HepG2 (cell line): ENCODE measurements at regions not wholly inside any gene's neighbourhood (a gene's known extent, or its start where the extent isn't known, plus 50 kb on each side); places are given as distances from the start of the nearest gene placed in this dataset.

Experiments used
- AGO1 ChIP-seq: fragments of 200-400 bp; formaldehyde crosslinking; IDR thresholded peaks from 2 replicates; pipeline ENCODE4 v1.6.1; 2017; ENCODE audit warnings: mild to moderate bottlenecking, low read depth, low read length, moderate library complexity; ENCODE audit not compliant: poor library complexity, severe bottlenecking
- AHR ChIP-seq: IDR thresholded peaks from 2 replicates; pipeline ENCODE4 v1.6.1; 2018; ENCODE audit warnings: missing genetic modification reagents, missing compliant biosample characterization
- ATM ChIP-seq: fragments of 450-650 bp; IDR thresholded peaks from 2 replicates; pipeline ENCODE4 v1.7.1; 2017; ENCODE audit warnings: mild to moderate bottlenecking, borderline replicate concordance
- CCAR2 ChIP-seq: fragments of 200-400 bp; formaldehyde crosslinking; optimal IDR thresholded peaks from 2 replicates; pipeline ENCODE3; 2018; ENCODE audit warnings: low read depth, mild to moderate bottlenecking, low read length, moderate library complexity
- CHD2 ChIP-seq: IDR thresholded peaks from 2 replicates; pipeline ENCODE4 v1.6.1; 2011; ENCODE audit warnings: low read depth, low read length, improper control_type of control experiment
- GATAD2A ChIP-seq: IDR thresholded peaks from 2 replicates; pipeline ENCODE4 v1.6.1; 2016
- HDAC1 ChIP-seq: sonication (generic); formaldehyde crosslinking; IDR thresholded peaks from 2 replicates; pipeline ENCODE4 v1.5.1; 2020; ENCODE audit warnings: mild to moderate bottlenecking, missing genetic modification reagents
- HINFP ChIP-seq: sonication (generic); formaldehyde crosslinking; IDR thresholded peaks from 2 replicates; pipeline ENCODE4 v1.4.0; 2020; ENCODE audit warnings: low read depth, mild to moderate bottlenecking, missing genetic modification reagents
- HOXD1 ChIP-seq: sonication (generic); formaldehyde crosslinking; IDR thresholded peaks from 2 replicates; pipeline ENCODE4 v1.5.0; 2020; ENCODE audit warnings: missing genetic modification reagents
- KDM5A ChIP-seq: fragments of 200-600 bp; sonication (generic); IDR thresholded peaks from 2 replicates; pipeline ENCODE4 v1.7.0; 2018; ENCODE audit warnings: antibody characterized with exemption, mild to moderate bottlenecking, low read length, borderline replicate concordance
- LRRFIP1 ChIP-seq: sonication (generic); formaldehyde crosslinking; conservative IDR thresholded peaks from 2 replicates; pipeline ENCODE4 v1.4.0; 2020; ENCODE audit warnings: missing genetic modification reagents
- MED1 ChIP-seq: sonication (generic); formaldehyde crosslinking; IDR thresholded peaks from 2 replicates; pipeline ENCODE4 v1.4.0; 2020; ENCODE audit warnings: missing genetic modification reagents
- MXD1 ChIP-seq: sonication (generic); formaldehyde crosslinking; IDR thresholded peaks from 2 replicates; pipeline ENCODE4 v1.4.0; 2020; ENCODE audit warnings: mild to moderate bottlenecking, missing genetic modification reagents
- MYC ChIP-seq: sonication (generic); formaldehyde crosslinking; IDR thresholded peaks from 2 replicates; pipeline ENCODE4 v1.9.0; 2021; ENCODE audit warnings: missing genetic modification reagents, borderline replicate concordance
- NR2F6 ChIP-seq, 2 experiments: IDR thresholded peaks; 2 replicates each; pipeline ENCODE4 v1.6.1; 2016; ENCODE audit warnings: antibody characterized with exemption in 1 of 2, mild to moderate bottlenecking in 1 of 2
- NR3C1 ChIP-seq: sonication (generic); formaldehyde crosslinking; IDR thresholded peaks from 2 replicates; pipeline ENCODE4 v1.4.0; 2020; ENCODE audit warnings: missing genetic modification reagents
- PRMT3 ChIP-seq: sonication (generic); formaldehyde crosslinking; IDR thresholded peaks from 2 replicates; pipeline ENCODE4 v1.8.1; 2022; ENCODE audit warnings: low read depth, mild to moderate bottlenecking, moderate library complexity, missing genetic modification reagents, borderline replicate concordance
- TBL1XR1 ChIP-seq: fragments of 150-350 bp; IDR thresholded peaks from 2 replicates; pipeline ENCODE4 v1.6.1; 2014; ENCODE audit warnings: borderline replicate concordance, low read length; ENCODE audit not compliant: partially characterized antibody
- TCF7 ChIP-seq: sonication (generic); IDR thresholded peaks from 2 replicates; pipeline ENCODE4 v1.6.1; 2016; ENCODE audit warnings: antibody characterized with exemption, low read depth
- TCF7L2 ChIP-seq: IDR thresholded peaks from 2 replicates; pipeline ENCODE4 v1.6.1; 2011; ENCODE audit warnings: mild to moderate bottlenecking, low read depth, low read length, moderate library complexity
- THAP11 ChIP-seq: IDR thresholded peaks from 2 replicates; pipeline ENCODE4 v1.6.1; 2016; ENCODE audit warnings: missing biosample characterization, missing genetic modification reagents
- ZBTB7A ChIP-seq: sonication (generic); formaldehyde crosslinking; IDR thresholded peaks from 2 replicates; pipeline ENCODE4 v1.8.0; 2022; ENCODE audit warnings: mild to moderate bottlenecking, missing genetic modification reagents
- ZNF124 ChIP-seq: sonication (generic); formaldehyde crosslinking; IDR thresholded peaks from 2 replicates; pipeline ENCODE4 v1.4.0; 2020; ENCODE audit warnings: missing genetic modification reagents
- ZNF263 ChIP-seq: sonication (generic); formaldehyde crosslinking; IDR thresholded peaks from 2 replicates; pipeline ENCODE4 v1.4.0; 2020; ENCODE audit warnings: missing genetic modification reagents
- ZNF362 ChIP-seq: sonication (generic); formaldehyde crosslinking; IDR thresholded peaks from 2 replicates; pipeline ENCODE4 v1.4.0; 2020; ENCODE audit warnings: missing genetic modification reagents, mild to moderate bottlenecking, borderline replicate concordance
- ZNF44 ChIP-seq: sonication (generic); formaldehyde crosslinking; IDR thresholded peaks from 2 replicates; pipeline ENCODE4 v1.5.1; 2020; ENCODE audit warnings: mild to moderate bottlenecking, missing genetic modification reagents
- ZNF615 ChIP-seq: sonication (generic); formaldehyde crosslinking; IDR thresholded peaks from 2 replicates; pipeline ENCODE4 v1.5.0; 2020; ENCODE audit warnings: mild to moderate bottlenecking, missing genetic modification reagents, borderline replicate concordance

GRCh38 chr9:79489261-79490000 is 82.3 kb upstream of the TLE4 start (continued):
- TF ChIP-seq CCAR2 (no peak), THAP11 (0 out of 2 replicates have a peak, but pooled peaks have one; percentile 28), MXD1 (CRISPR knock-in tag) (no peak), AHR (CRISPR knock-in tag) (no peak), NR2F6 (IDR thresholded peaks at IDR 0.05) (peak; percentile 73; the same call in 1 of the 2 replicates), NR2F6 (CRISPR knock-in tag; IDR thresholded peaks at IDR 0.05) (no peak), MYC (CRISPR knock-in tag) (no peak), AGO1 (no peak), TCF7 (peak; percentile 97), ZNF44 (no peak), ZNF362 (no peak), MED1 (CRISPR knock-in tag) (0 out of 2 replicates have a peak, but pooled peaks have one; percentile 16), TBL1XR1 (no peak), CHD2 (no peak), ATM (no peak), KDM5A (no peak), ZNF615 (CRISPR knock-in tag) (no peak), ZNF124 (CRISPR knock-in tag) (no peak), NR3C1 (CRISPR knock-in tag) (no peak), PRMT3 (CRISPR knock-in tag) (no peak), LRRFIP1 (CRISPR knock-in tag) (no peak), TCF7L2 (peak; percentile 76), ZNF263 (CRISPR knock-in tag) (no peak), HOXD1 (CRISPR knock-in tag) (no peak), HDAC1 (CRISPR knock-in tag) (peak; percentile 69), GATAD2A (CRISPR knock-in tag) (0 out of 2 replicates have a peak, but pooled peaks have one; percentile 48), HINFP (CRISPR knock-in tag) (no peak), ZBTB7A (no peak)
